ENCODE measurements at regions not wholly inside any gene's neighbourhood (a gene's known extent, or its start where the extent isn't known, plus 50 kb on each side); places are given as distances from the start of the nearest gene placed in this dataset.

DNA sequence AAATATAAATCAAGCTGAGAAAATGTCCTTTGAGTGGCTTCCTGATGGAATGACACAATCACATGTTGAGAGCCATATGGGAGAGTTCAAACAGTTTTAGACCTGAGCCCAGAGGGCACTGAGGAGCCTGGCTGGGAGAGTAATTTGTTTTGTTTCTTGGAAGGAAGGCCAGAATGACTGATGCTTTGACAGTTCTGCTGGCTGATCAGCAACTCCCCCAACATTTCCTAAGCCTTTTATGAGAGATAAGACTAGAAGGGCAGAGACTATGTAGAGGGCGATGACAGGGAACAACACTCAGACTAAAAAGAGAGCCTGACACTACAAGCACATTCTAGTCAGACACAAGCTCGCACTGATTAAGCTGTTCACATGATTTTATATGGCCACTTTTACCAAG lies 169.2 kb downstream of the COX7C start:
- no peak for DNase-seq

DNA sequence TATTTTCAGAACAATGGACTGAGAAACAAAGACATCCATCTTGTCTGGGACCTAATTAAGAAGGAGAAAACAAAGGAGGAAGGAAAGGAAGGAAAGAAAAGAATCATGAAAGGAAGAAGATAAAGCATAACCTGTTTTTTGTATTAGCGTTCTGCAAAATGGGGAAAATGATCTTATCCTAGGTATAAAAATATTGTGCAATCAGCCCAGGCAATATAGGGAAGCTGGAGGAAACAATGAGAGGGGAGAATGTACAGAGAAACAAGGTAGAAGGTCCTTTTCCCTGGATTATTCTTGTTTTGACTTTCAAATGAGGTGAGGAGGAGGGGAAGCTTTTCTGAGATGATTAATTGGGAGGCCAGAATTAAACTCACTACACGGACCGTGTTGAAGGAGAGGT lies 177.9 kb downstream of the COX7C start:
- DNase-seq: no peak

- no peak for DNase-seq
These were observed 179.9 kb downstream of the COX7C start for GRCh38 chr5:86797677-86798076.

DNA sequence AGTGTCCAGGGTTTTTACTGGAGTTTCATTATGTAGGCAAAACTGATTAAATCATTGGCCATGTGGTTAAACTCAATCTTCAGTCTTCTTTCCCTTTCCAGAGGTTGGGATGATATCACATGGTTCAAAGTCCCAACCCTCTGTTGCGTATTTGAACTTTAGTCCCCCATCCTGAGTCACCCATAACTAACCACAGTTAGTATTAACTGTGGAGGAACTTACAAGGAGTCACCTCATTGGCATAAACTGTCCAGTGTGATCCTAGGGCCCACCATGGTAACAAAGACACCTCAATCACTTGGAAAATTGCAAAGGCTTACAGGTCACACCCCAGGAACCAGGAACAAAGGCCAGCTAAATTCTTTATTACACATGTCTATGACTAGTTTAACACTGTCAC lies 188.5 kb downstream of the COX7C start:
- no peak for DNase-seq

DNA sequence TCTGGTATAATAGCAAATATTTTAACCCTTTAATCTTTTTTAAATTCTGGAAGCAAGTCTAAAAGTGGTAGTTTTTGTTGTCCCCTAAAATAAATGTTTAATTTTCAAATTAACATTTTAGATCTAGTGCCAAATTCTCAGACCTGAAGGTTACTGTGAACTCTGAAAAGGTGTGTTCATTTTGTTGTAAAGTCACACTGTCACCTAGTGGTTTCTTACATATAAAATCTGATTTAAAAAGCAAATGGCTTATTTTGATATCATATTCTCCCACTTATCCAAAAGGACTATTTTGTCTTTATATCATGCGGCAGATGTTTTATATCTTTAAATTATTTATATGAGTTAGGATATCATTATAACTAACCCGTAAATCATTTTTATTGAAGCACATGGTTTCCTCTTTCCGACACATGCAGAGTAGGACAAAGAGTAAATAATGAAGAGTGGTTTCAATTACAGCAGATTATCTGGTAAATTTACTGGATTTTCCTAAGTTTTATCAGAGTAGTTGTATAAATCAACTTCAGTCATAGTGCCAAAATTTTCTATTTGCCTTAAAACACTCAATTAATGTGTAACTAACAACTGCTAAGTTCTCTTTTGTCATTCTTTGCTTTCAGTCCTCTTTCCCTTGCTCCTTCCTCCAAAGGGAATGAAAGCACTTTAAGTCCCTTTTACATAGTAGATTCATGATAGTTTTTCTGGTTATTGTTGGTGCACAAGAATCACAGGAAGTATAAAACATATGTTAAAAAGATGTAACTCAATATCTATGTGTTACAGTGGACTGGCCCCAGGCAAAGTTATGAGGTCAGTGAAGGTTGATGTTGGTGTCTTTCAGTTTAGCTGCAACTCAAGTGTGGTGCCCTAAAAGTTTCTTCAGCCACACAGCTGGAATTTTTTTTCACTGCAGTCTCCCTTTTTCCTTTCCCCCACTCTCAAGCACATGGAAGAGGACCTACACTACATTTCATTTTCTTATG lies 189.6 kb downstream of the COX7C start:
- no peak for DNase-seq

DNA sequence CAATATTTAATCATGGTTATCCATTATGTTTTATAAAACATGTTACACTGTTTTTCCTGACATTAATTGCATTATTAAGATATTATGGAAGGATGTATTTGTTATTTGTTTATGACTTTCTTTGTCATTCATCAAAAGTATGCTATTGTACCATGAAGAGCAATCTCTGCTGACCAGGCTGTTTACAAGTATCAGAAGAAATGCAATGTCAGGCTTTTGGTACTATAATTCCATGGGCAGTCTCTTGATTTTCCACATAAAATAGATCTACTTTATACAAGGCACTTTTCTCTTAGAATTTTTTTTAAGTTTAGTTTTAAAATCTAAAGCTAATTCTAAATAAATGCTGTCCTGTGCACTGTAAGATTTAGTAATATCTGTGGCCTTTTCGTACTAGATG lies 196.6 kb downstream of the COX7C start:
- no peak for DNase-seq

DNA sequence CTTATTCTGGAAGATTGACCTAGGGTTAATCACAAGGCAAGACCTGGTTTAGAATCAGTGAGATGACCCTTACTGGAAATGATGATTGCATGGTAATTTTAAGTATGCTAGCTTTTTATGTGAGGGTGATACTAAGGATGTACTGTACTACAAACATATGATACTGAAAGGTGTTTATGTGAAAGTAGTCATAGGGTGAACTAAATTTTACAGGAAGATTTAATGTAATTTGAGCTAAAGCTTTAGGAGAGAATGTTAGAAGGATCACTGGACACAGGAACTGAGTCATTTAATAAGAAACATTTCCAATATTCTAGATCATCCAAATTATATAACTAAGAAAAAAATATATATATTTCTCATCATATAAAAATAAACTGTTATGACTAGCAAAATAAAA lies 197.2 kb downstream of the COX7C start:
- DNase-seq: no peak

DNA sequence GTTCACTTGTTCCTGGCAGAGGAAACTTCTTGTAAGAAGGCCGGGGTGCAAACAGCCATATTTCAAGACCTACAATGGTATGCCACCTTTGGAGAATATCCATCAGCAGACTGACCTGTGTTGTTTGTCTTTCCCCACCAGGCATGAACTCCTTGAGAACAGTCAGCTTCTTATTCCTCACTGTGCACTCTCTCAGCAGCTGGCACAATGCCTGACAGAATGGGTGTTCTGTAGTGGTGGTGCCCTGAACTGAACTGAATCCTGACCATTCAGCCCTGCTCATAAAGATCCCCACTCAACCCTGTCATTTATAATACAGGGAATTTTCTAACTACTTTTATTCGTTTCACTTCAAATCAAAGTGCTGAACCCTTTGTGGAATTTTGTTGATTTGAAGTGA lies 206.9 kb downstream of the COX7C start:
- DNase-seq: no peak

DNA sequence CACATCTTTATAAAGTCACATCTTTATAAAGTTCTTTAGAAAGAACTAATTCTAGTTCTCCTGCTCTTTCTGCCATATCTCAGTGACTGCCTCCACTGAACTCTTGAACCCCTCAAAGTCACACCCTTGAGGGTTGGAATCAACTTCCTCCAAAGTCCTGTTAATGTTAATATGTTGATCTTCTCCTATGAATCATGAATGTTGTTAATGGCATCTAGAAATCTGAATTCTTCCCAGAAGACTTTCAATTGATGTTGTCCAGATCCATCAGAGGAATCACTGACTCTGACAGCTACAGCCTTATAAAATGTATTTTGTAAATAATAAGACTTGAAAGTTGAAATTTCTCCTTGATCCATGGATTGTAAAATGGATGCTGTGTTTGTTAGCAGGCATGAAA lies 213.4 kb downstream of the COX7C start:
- no peak for DNase-seq

DNA sequence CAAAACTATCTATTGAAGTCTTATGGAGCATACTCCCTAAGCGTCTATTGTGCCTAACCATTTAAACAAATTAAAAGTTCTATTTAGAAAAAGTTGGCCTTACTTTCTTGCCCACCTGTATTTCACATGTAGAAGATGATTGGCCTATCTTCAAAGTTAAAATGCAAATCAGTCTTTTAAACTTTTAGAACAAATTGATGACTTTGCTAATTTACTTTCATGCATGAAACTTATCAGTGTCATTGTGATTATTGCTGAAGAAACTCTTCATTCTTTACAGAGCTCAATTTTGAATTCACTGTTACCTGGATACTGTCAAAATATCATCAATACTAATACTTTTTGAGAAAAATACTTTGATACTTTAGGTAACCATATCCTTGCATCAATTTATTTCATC lies 216.1 kb downstream of the COX7C start:
- DNase-seq: no peak

GRCh38 chr5:86837610-86838009 lies 219.9 kb downstream of the COX7C start:
- DNase-seq: no peak

GRCh38 chr5:86838083-86838482 lies 220.3 kb downstream of the COX7C start:
- no peak for DNase-seq

GRCh38 chr5:86841000-86841644 lies 223.4 kb downstream of the COX7C start:
- no peak for DNase-seq

DNA sequence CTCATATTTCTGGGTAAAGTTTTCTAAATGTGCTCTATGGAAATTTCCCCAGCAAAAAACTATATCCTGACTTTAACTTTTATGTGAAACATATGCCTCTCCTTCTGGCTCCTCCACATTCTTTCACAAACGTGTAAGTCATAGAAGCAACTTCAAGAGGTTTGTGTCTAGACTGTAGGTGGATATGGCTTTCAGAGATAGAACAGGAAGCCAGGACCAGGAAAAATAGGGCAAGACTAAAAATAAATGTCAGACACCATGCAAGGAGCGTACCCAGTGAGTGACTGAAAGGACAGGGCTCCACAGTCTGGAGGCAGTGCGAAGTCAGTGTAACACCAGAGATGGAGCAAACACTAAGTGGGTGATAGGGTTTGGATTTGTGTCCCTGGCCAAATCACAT lies 240.7 kb downstream of the COX7C start:
- no peak for DNase-seq

DNA sequence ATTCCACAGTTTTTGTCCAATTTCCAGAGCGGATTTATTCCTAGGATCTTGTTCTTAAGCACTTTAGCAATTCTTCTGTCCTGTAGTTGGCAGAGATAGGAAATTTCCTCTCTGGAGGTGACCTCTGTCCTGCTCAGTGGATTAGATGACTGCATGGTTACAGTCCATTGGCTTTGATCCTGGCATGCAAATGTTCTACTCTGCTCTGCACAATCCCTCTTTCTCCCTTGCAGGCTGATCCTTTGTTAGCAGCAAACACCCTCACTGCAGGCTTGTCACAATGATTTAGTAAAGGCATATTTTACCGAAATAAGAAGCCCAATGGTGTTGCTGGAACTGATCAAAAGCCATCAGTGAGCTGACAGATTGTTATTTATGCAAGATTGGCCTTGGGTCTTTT lies 243.8 kb downstream of the COX7C start:
- no peak for DNase-seq

- DNase-seq: no peak
These were observed 244.4 kb downstream of the COX7C start for GRCh38 chr5:86862093-86862492.

DNA sequence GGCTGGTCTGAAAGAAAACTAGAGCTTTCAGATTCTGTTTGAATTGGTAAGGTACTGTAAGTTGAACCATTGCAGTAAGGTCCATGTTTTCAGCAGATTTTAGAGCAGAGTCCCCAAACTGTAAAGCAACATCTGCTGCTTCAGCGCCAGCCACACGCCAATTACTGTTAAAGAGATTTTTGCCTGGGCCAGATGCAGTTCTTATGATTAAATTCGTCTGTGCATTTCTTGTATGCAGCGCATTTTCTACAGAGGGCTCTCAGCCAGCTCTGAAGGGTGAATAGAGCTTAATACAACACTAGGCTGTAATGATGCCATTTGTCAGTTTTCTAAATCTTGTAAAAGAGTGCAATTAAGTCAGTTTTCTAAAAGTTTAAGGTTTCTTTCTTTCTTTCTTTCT lies 246.3 kb downstream of the COX7C start:
- no peak for DNase-seq

- DNase-seq: no peak
These were observed 247.6 kb downstream of the COX7C start for GRCh38 chr5:86865256-86865785.

GRCh38 chr5:86866036-86866435 lies 248.3 kb downstream of the COX7C start:
- no peak for DNase-seq

- no peak for DNase-seq
These were observed 251.5 kb downstream of the COX7C start for GRCh38 chr5:86869268-86869667.

DNA sequence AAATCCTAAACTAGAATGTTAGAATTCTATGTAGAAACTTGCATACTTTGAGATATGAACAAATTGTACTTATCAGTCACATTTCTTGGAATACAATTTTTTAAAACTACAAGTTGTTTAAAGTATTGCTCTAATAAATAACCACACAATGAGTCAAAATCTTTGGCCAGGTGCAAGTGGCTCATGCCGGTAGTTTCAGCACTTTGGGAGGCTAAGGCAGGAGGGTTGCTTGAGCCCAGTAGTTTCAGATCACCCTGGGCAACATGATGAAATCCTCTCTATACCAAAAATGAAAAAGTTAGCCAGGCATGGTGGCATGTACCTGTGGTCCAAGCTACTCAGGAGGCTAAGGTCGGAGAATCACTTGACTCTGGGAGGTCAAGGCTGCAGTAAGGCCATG lies 257.8 kb downstream of the COX7C start:
- no peak for DNase-seq

GRCh38 chr5:86878250-86878649 lies 260.5 kb downstream of the COX7C start:
- no peak for DNase-seq

- no peak for DNase-seq
These were observed 261.3 kb downstream of the COX7C start for GRCh38 chr5:86879086-86879485.

DNA sequence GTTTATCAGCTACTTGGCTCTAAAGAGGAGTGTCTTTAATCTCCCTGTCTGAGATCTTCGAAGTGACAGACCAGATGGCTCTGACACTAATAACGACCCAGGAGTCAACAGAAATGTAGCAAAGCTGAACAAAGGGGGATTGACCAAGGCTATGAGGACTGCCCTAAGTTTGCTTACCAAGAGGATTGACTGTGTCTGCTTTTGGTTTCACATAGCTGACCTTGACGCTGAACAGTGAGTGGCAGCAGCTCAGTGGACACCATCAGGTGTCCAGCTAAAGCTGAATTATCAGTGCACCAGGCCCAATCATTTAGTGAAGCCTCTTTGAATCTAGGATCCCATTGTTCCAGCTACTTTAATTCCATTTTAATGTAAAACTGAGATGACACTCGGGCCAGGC lies 262.6 kb downstream of the COX7C start:
- no peak for DNase-seq

Measured in NCI-H774 (cell line).